K562 (cell line): ENCODE measurements at regions not wholly inside any gene's neighbourhood (a gene's known extent, or its start where the extent isn't known, plus 50 kb on each side); places are given as distances from the start of the nearest gene placed in this dataset.

Source experiments
- ARID4B ChIP-seq: sonication (generic); formaldehyde crosslinking; IDR thresholded peaks from 2 replicates; pipeline ENCODE4 v1.8.0; 2022; ENCODE audit warnings: mild to moderate bottlenecking, missing genetic modification reagents
- BHLHE40 ChIP-seq: IDR thresholded peaks from 2 replicates; pipeline ENCODE4 v1.6.1; 2011; ENCODE audit warnings: low read length, improper control_type of control experiment
- ZC3H11A ChIP-seq: IDR thresholded peaks from 2 replicates; pipeline ENCODE4 v1.6.1; 2012; ENCODE audit warnings: low read depth, low read length, improper control_type of control experiment
- ZNF609 ChIP-seq: sonication (generic); formaldehyde crosslinking; IDR thresholded peaks from 2 replicates; pipeline ENCODE4 v1.8.1; 2023; ENCODE audit warnings: missing genetic modification reagents, mild to moderate bottlenecking, borderline replicate concordance

GRCh38 chr11:25535467-25536272, 796.3 kb upstream of the ANO3 start (continued):
- TF ChIP-seq ARID4B (CRISPR knock-in tag) (no peak), BHLHE40 (no peak), ZC3H11A (no peak), ZNF609 (CRISPR knock-in tag) (no peak)
